ENCODE measurements at regions not wholly inside any gene's neighbourhood (a gene's known extent, or its start where the extent isn't known, plus 50 kb on each side); places are given as distances from the start of the nearest gene placed in this dataset.

DNA sequence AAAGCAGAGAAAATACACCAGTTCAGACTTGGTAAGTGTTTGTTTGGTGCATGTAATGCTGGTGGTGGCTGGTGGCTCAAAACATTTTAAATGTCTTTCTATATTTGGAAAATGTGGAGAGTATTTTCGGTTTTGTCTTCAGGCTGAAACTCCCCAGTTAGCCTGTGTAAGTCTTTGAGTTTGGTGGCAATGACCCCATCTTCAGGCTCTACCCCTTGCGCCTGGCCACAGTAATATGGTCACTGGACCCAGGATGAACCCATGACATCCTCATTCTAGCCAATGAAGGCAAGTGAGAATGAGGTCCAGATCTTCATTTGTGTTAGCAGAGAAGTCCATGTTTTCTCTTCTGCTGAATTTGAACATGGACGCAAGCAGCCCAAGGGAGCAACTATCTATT is 422.6 kb downstream of the BRINP1 start:
- no peaks in the 10 kb centered on the region for H3K27me3 ChIP-seq (ENCODE audit: insufficient read depth, low read depth, low read length)
- H3K9me3 ChIP-seq (ENCODE audit: low read length) = no peaks in the 10 kb centered on the region
- TF ChIP-seq POLR2AphosphoS5 (IDR thresholded peaks at IDR 0.05) = no peak
- TF ChIP-seq TAF1 (IDR thresholded peaks at IDR 0.05; ENCODE audit: low read depth) = no peak
- no peak for TF ChIP-seq EZH2 (IDR thresholded peaks at IDR 0.05; ENCODE audit: borderline replicate concordance, insufficient read depth, low read length, poor library complexity, severe bottlenecking)
- TF ChIP-seq, protein P1, sequence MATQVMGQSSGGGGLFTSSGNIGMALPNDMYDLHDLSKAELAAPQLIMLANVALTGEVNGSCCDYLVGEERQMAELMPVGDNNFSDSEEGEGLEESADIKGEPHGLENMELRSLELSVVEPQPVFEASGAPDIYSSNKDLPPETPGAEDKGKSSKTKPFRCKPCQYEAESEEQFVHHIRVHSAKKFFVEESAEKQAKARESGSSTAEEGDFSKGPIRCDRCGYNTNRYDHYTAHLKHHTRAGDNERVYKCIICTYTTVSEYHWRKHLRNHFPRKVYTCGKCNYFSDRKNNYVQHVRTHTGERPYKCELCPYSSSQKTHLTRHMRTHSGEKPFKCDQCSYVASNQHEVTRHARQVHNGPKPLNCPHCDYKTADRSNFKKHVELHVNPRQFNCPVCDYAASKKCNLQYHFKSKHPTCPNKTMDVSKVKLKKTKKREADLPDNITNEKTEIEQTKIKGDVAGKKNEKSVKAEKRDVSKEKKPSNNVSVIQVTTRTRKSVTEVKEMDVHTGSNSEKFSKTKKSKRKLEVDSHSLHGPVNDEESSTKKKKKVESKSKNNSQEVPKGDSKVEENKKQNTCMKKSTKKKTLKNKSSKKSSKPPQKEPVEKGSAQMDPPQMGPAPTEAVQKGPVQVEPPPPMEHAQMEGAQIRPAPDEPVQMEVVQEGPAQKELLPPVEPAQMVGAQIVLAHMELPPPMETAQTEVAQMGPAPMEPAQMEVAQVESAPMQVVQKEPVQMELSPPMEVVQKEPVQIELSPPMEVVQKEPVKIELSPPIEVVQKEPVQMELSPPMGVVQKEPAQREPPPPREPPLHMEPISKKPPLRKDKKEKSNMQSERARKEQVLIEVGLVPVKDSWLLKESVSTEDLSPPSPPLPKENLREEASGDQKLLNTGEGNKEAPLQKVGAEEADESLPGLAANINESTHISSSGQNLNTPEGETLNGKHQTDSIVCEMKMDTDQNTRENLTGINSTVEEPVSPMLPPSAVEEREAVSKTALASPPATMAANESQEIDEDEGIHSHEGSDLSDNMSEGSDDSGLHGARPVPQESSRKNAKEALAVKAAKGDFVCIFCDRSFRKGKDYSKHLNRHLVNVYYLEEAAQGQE (IDR thresholded peaks at IDR 0.05; ENCODE audit: borderline replicate concordance) = no peak
- no peak for TF ChIP-seq RAD21 (conservative IDR thresholded peaks at IDR 0.05)
- TF ChIP-seq MXI1 (conservative IDR thresholded peaks at IDR 0.05; ENCODE audit: poor library complexity, severe bottlenecking) = no peak
- no peak for TF ChIP-seq CTCF (IDR thresholded peaks at IDR 0.05; ENCODE audit: poor library complexity, severe bottlenecking)
- no peak for TF ChIP-seq SMC3 (conservative IDR thresholded peaks at IDR 0.05; ENCODE audit: poor library complexity)
- no peak for TF ChIP-seq EP300 (conservative IDR thresholded peaks at IDR 0.05; ENCODE audit: poor library complexity, severe bottlenecking)
- H3K27ac ChIP-seq (ENCODE audit: low read length) = no peak overlapping the region
- no peak overlapping the region for H3K4me2 ChIP-seq (ENCODE audit: low read length)
- H4K20me1 ChIP-seq (ENCODE audit: insufficient read depth) = no peaks in the 10 kb centered on the region
- no peak overlapping the region for H2AFZ ChIP-seq (ENCODE audit: low read depth, low read length)
- H3K9me2 ChIP-seq (ENCODE audit: insufficient read depth, low read length) = no peaks in the 10 kb centered on the region
- no peaks in the 10 kb centered on the region for H3F3A ChIP-seq (ENCODE audit: insufficient read depth, low read length, poor library complexity, severe bottlenecking)
- no peaks in the 10 kb centered on the region for H3K36me3 ChIP-seq (ENCODE audit: insufficient read depth, low read length)
- no peaks in the 10 kb centered on the region for H3K79me2 ChIP-seq (replicated peaks; ENCODE audit: insufficient read depth, low read length)
- no peak overlapping the region for H3K4me3 ChIP-seq (ENCODE audit: low read length)
- H3K9ac ChIP-seq (ENCODE audit: low read length) = no peak overlapping the region

- Histone ChIP-seq H3K79me2 (replicated peaks; ENCODE audit: insufficient read depth, low read length) (no peaks in the 10 kb centered on the region), H3K4me2 (ENCODE audit: low read length) (no peak overlapping the region), H4K20me1 (ENCODE audit: insufficient read depth) (no peaks in the 10 kb centered on the region), H3K9ac (ENCODE audit: low read length) (no peak overlapping the region), H3K9me3 (ENCODE audit: low read length) (no peaks in the 10 kb centered on the region), H3F3A (ENCODE audit: insufficient read depth, low read length, poor library complexity, severe bottlenecking) (no peaks in the 10 kb centered on the region), H3K9me2 (ENCODE audit: insufficient read depth, low read length) (no peaks in the 10 kb centered on the region), H3K27ac (ENCODE audit: low read length) (no peak overlapping the region), H3K27me3 (ENCODE audit: insufficient read depth, low read depth, low read length) (no peaks in the 10 kb centered on the region), H2AFZ (ENCODE audit: low read depth, low read length) (no peak overlapping the region), H3K36me3 (ENCODE audit: insufficient read depth, low read length) (no peaks in the 10 kb centered on the region), H3K4me3 (ENCODE audit: low read length) (no peak overlapping the region)
- TF ChIP-seq SMC3 (conservative IDR thresholded peaks at IDR 0.05; ENCODE audit: poor library complexity) (no peak), CTCF (IDR thresholded peaks at IDR 0.05; ENCODE audit: poor library complexity, severe bottlenecking) (no peak), EP300 (conservative IDR thresholded peaks at IDR 0.05; ENCODE audit: poor library complexity, severe bottlenecking) (no peak), EZH2 (IDR thresholded peaks at IDR 0.05; ENCODE audit: borderline replicate concordance, insufficient read depth, low read length, poor library complexity, severe bottlenecking) (no peak), MXI1 (conservative IDR thresholded peaks at IDR 0.05; ENCODE audit: poor library complexity, severe bottlenecking) (no peak), RAD21 (conservative IDR thresholded peaks at IDR 0.05) (no peak), POLR2AphosphoS5 (IDR thresholded peaks at IDR 0.05) (no peak), TAF1 (IDR thresholded peaks at IDR 0.05; ENCODE audit: low read depth) (no peak)
- TF ChIP-seq, protein P1 (IDR thresholded peaks at IDR 0.05; ENCODE audit: borderline replicate concordance) = no peak
Measured at GRCh38 chr9:118954857-118955256, 414.4 kb downstream of the BRINP1 start.

Measured in neural cell (in vitro differentiated cells).